NB4 (cell line): ENCODE measurements at regions not wholly inside any gene's neighbourhood (a gene's known extent, or its start where the extent isn't known, plus 50 kb on each side); places are given as distances from the start of the nearest gene placed in this dataset.

Experiments used
- MYC ChIP-seq: IDR thresholded peaks from 2 replicates; pipeline ENCODE4 v1.6.1; 2011; ENCODE audit warnings: low read depth, low read length
- POLR2A ChIP-seq: IDR thresholded peaks from 2 replicates; pipeline ENCODE4 v1.6.1; 2011; ENCODE audit warnings: mild to moderate bottlenecking; ENCODE audit not compliant: insufficient read length; ENCODE audit errors: extremely low read depth
- TF ChIP-seq, protein P1 (sequence below): IDR thresholded peaks from one replicate; pipeline ENCODE4 v1.5.1; 2012; ENCODE audit warnings: low read depth, low read length
- TF ChIP-seq, protein P2 (sequence below): IDR thresholded peaks from 2 replicates; pipeline ENCODE4 v1.6.1; 2011; ENCODE audit warnings: low read depth, low read length

- TF ChIP-seq POLR2A (no peak), MYC (no peak)
- TF ChIP-seq, protein P1, sequence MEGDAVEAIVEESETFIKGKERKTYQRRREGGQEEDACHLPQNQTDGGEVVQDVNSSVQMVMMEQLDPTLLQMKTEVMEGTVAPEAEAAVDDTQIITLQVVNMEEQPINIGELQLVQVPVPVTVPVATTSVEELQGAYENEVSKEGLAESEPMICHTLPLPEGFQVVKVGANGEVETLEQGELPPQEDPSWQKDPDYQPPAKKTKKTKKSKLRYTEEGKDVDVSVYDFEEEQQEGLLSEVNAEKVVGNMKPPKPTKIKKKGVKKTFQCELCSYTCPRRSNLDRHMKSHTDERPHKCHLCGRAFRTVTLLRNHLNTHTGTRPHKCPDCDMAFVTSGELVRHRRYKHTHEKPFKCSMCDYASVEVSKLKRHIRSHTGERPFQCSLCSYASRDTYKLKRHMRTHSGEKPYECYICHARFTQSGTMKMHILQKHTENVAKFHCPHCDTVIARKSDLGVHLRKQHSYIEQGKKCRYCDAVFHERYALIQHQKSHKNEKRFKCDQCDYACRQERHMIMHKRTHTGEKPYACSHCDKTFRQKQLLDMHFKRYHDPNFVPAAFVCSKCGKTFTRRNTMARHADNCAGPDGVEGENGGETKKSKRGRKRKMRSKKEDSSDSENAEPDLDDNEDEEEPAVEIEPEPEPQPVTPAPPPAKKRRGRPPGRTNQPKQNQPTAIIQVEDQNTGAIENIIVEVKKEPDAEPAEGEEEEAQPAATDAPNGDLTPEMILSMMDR = no peak
- TF ChIP-seq, protein P2, sequence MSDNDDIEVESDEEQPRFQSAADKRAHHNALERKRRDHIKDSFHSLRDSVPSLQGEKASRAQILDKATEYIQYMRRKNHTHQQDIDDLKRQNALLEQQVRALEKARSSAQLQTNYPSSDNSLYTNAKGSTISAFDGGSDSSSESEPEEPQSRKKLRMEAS = no peak
Observed at GRCh38 chrX:9356846-9357245, 108.0 kb upstream of the TBL1X start.
